A549 (cell line): ENCODE measurements at regions not wholly inside any gene's neighbourhood (a gene's known extent, or its start where the extent isn't known, plus 50 kb on each side); places are given as distances from the start of the nearest gene placed in this dataset.
"Not testable (repeated sequence)": the region's sequence is repeated elsewhere in the genome, so short reads cannot be mapped to it uniquely, and the experiment has no call there.

Experiments
- ATAC-seq, 2 experiments: fragments of 200-7000 bp in 1 of 2; fragments of >200 bp in 1 of 2; cut with Nextera tagmentation in 1 of 2; cut with Tn5 transposase in 1 of 2; 3 replicates each; pipeline versions ENCODE4 v1.8.0 to v1.9.1; 2018 to 2020; ENCODE audit warnings: mild to moderate bottlenecking in 1 of 2, moderate library complexity in 1 of 2
- CTCF ChIA-PET: fragments of 300-600 bp; sonication (Branson Sonifier 250); formaldehyde crosslinking; extraction: SDS; loops from one replicate; lab custom pipeline; 2021; ENCODE audit warnings: antibody characterized with exemption, inconsistent platforms; lab: Yijun Ruan, JAX
- POLR2A ChIA-PET: fragments of 350-600 bp; formaldehyde crosslinking; extraction: SDS; loops from one replicate; lab custom pipeline; 2021; ENCODE audit warnings: antibody characterized with exemption, inconsistent platforms; lab: Yijun Ruan, JAX
- DNase-seq, 2 experiments: peaks; one replicate each; pipeline versions ENCODE4 v3.0.0 to v3.0.0-alpha.2; 2011 to 2016; ENCODE audit warnings: low read depth in 1 of 2, low spot score in 1 of 2
- FAIRE-seq: peaks from 2 replicates; lab custom pipeline; 2011; peaks lifted over from hg19 to GRCh38; lab: Jason Lieb, UNC
- H3K27ac ChIP-seq, 2 experiments: fragments of >200 bp; sonication (Bioruptor Twin); formaldehyde crosslinking; 3 replicates each; pipeline ENCODE4 v1.5.1; 2016 to 2017
- H3K4me1 ChIP-seq: fragments of >200 bp; sonication (Bioruptor Twin); formaldehyde crosslinking; 3 replicates; pipeline ENCODE4 v1.6.1; 2016
- H3K4me2 ChIP-seq: fragments of >200 bp; sonication (Bioruptor Twin); formaldehyde crosslinking; 3 replicates; pipeline ENCODE4 v1.6.1; 2016
- H3K4me3 ChIP-seq: fragments of >200 bp; sonication (Bioruptor Twin); formaldehyde crosslinking; 3 replicates; pipeline ENCODE4 v1.5.1; 2016
- H3K9me3 ChIP-seq: fragments of >200 bp; sonication (Bioruptor Twin); formaldehyde crosslinking; 3 replicates; pipeline ENCODE4 v1.6.1; 2016
- CBX8 ChIP-seq: fragments of 200-600 bp; sonication (generic); IDR thresholded peaks from 2 replicates; pipeline ENCODE4 v1.6.1; 2016
- CHD2 ChIP-seq: fragments of 150-350 bp; IDR thresholded peaks from 2 replicates; pipeline ENCODE4 v1.6.1; 2014; ENCODE audit warnings: low read length; ENCODE audit not compliant: partially characterized antibody
- FOSB ChIP-seq: fragments of 250-450 bp; sonication (Bioruptor Pico); IDR thresholded peaks from 2 replicates; pipeline ENCODE4 v1.5.0; 2020; ENCODE audit warnings: mild to moderate bottlenecking, moderate library complexity
- FOSL2 ChIP-seq, 2 experiments: fragments of 450-650 bp in 1 of 2; fragments of >200 bp in 1 of 2; sonication (Bioruptor Twin) in 1 of 2; formaldehyde crosslinking; IDR thresholded peaks; 2 replicates each; pipeline versions ENCODE4 v1.5.0 to v1.6.1; 2016 to 2020; ENCODE audit warnings: mild to moderate bottlenecking in 1 of 2, moderate library complexity in 1 of 2
- JUNB ChIP-seq: fragments of >200 bp; sonication (Bioruptor Twin); formaldehyde crosslinking; IDR thresholded peaks from 2 replicates; pipeline ENCODE4 v1.6.1; 2016
- MYC ChIP-seq: IDR thresholded peaks from 2 replicates; pipeline ENCODE4 v1.6.1; 2012; ENCODE audit warnings: mild to moderate bottlenecking, inconsistent platforms, low read length, improper control_type of control experiment, borderline replicate concordance
- POLR2AphosphoS2 ChIP-seq: conservative IDR thresholded peaks from 2 replicates; pipeline ENCODE4 v1.6.1; 2012; ENCODE audit warnings: low read length, improper control_type of control experiment, inconsistent platforms
- RAD21 ChIP-seq, 2 experiments: fragments of >200 bp in 1 of 2; sonication (Bioruptor Twin) in 1 of 2; formaldehyde crosslinking in 1 of 2; IDR thresholded peaks in 1 of 2; conservative IDR thresholded peaks in 1 of 2; 2 replicates in 1 of 2; 3 replicates in 1 of 2; pipeline ENCODE4 v1.6.1; 2012 to 2018; ENCODE audit warnings: inconsistent platforms in 1 of 2
- RARB ChIP-seq: fragments of 250-450 bp; sonication (Bioruptor Pico); IDR thresholded peaks from 2 replicates; pipeline ENCODE4 v1.8.0; 2021; ENCODE audit warnings: mild to moderate bottlenecking, moderate library complexity
- RFX5 ChIP-seq: fragments of 450-650 bp; IDR thresholded peaks from 2 replicates; pipeline ENCODE4 v1.7.1; 2014; ENCODE audit warnings: antibody characterized with exemption, mild to moderate bottlenecking, moderate library complexity
- RNF2 ChIP-seq: fragments of 200-600 bp; sonication (generic); IDR thresholded peaks from 2 replicates; pipeline ENCODE4 v1.6.1; 2016; ENCODE audit warnings: low read depth, mild to moderate bottlenecking, antibody characterized with exemption, moderate library complexity, borderline replicate concordance
- TFCP2L1 ChIP-seq: fragments of 250-450 bp; sonication (Bioruptor Pico); IDR thresholded peaks from 2 replicates; pipeline ENCODE4 v1.5.0; 2021; ENCODE audit warnings: mild to moderate bottlenecking
- TP53 ChIP-seq: fragments of 250-450 bp; sonication (Bioruptor Pico); IDR thresholded peaks from 2 replicates; pipeline ENCODE4 v1.5.0; 2021; ENCODE audit warnings: mild to moderate bottlenecking, moderate library complexity
- USF2 ChIP-seq: fragments of 450-650 bp; IDR thresholded peaks from 2 replicates; pipeline ENCODE4 v1.6.1; 2014; ENCODE audit warnings: antibody characterized with exemption
- ZC3H11A ChIP-seq: fragments of 450-650 bp; IDR thresholded peaks from 2 replicates; pipeline ENCODE4 v1.6.1; 2014; ENCODE audit warnings: antibody characterized with exemption, mild to moderate bottlenecking
- WGBS: methylation state at CpG from one replicate; pipeline ENCODE4 v1.1.6; 2017; ENCODE audit errors: missing lambda C conversion rate; 5-methylcytosine and 5-hydroxymethylcytosine counted together
- TF ChIP-seq, protein P1 (sequence below): fragments of 200-600 bp; sonication (generic); IDR thresholded peaks from 2 replicates; pipeline ENCODE4 v1.6.1; 2016; ENCODE audit warnings: antibody characterized with exemption, mild to moderate bottlenecking, moderate library complexity

DNA sequence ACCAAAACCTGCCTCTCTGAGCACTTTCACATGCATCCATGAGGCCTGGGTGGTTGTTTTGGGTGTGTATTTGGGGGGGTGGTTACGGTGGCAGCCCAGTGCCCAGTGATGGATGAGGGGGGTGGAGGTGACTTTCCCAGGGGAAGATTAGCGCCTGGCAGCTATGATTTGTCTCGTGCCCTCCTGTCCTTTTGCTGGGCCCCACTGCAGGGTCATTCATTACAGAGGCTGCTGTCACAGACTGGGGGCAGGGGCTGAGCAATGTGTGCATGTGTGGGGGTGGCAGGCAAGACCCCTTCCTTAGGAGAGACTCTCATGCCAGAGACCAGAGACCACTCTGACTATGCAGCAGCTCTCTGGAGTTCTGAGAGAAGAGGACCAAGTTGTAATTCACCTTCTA lies 93.7 kb downstream of the MRM1 start:
- TF ChIP-seq RARB: no peak
- no peak for TF ChIP-seq FOSL2 (IDR thresholded peaks at IDR 0.05)
- TF ChIP-seq FOSL2 (CRISPR knock-in tag; IDR thresholded peaks at IDR 0.05): no peak
- no peak for TF ChIP-seq USF2
- TF ChIP-seq FOSB (CRISPR knock-in tag): no peak
- no peak for TF ChIP-seq RFX5
- TF ChIP-seq ZC3H11A: no peak
- TF ChIP-seq MYC: no peak
- TF ChIP-seq CHD2: no peak
- no peak for TF ChIP-seq CBX8
- no peak for TF ChIP-seq TP53 (CRISPR knock-in tag)
- no peak for TF ChIP-seq POLR2AphosphoS2
- WGBS: 0% methylated on average over 3 of the region's 3 CpGs
- Histone ChIP-seq H3K4me3 (no peak overlapping the region), H3K4me2 (no peak overlapping the region), H3K27ac (no peak overlapping the region), H3K4me1 (no peaks in the 10 kb centered on the region), H3K9me3 (no peaks in the 10 kb centered on the region)
- DNase-seq (no peak), ATAC-seq (no peak), FAIRE-seq (no peak)
- ChIA-PET CTCF (no interaction called here), POLR2A (no interaction called here)

DNA sequence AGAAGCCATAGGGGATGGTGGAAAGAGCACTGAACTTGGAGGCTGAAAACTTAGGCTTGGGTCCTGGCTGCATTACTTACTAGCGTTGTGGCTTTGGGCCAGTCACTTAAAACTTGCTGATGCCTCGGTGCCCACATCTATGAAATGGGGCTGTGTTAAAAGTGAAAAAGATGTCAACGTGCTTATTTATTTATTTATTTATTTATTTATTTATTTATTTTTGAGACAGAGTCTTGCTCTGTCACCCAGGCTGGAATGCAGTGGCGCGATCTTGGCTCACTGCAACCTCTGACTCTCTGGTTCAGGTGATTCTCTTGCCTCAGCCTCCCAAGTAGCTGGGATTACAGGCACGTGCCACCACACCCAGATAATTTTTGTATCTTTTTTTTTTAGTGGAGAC lies 94.3 kb downstream of the MRM1 start:
- CTCF ChIA-PET: interaction anchor here (1.8 kb wide), 1 partner anchor 10 kb away, joined by 3 read pairs; no protein-coding TSS in a partner anchor
- H3K9me3 ChIP-seq: not testable (repeated sequence)
- peak; percentile 23; the same call in 1 of the 2 replicates for TF ChIP-seq ZC3H11A
- TF ChIP-seq, all 56 proteins: peak for 1; not testable (repeated sequence) for 55

DNA sequence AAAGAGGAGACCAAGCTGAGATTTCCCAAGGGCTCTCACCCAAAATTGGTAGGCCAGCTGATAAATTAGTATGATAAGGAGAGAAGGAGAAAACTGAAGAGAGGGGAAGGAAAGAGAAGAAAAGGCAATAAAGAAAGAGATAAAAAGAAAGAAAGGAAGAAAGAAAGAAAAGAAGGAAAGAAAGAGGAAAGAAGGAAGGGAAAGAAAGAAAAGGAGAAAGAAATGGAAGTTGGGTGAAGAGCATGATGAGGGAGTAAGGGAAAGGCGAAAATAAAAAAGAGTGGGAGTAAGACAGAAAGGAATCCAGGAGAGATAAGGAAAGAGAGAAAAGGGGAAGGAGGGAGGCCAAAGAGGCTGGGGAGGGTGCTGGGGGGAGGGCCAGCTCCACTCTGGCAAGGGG lies 95.4 kb downstream of the MRM1 start:
- no peak for ATAC-seq
- Histone ChIP-seq H3K4me2 (no peak overlapping the region), H3K4me3 (no peak overlapping the region), H3K9me3 (no peaks in the 10 kb centered on the region), H3K27ac (no peak overlapping the region), H3K4me1 (no peaks in the 10 kb centered on the region)
- DNase-seq: no peak
- POLR2A ChIA-PET: no interaction called here
- 19% methylated on average over 1 of the region's 1 CpG for WGBS
- FAIRE-seq: no peak
- CTCF ChIA-PET: interaction anchor here (0.6 to 1.8 kb wide), 5 partner anchors 9 to 351 kb away, joined by 3 to 4 read pairs (median 3); no protein-coding TSS in a partner anchor
- TF ChIP-seq RAD21 (conservative IDR thresholded peaks at IDR 0.05 in 1 of 2, IDR thresholded peaks at IDR 0.05 in 1 of 2) (no peak), TFCP2L1 (CRISPR knock-in tag) (no peak), TP53 (CRISPR knock-in tag) (no peak)

More for the DNA sequence above, 94.3 kb downstream of the MRM1 start:
- H3K4me3 ChIP-seq, FAIRE-seq, H3K4me2 ChIP-seq, DNase-seq, H3K27ac ChIP-seq, POLR2A ChIA-PET, H3K4me1 ChIP-seq, ATAC-seq: not testable (repeated sequence)
- 27% methylated on average over 6 of the region's 6 CpGs for WGBS

DNA sequence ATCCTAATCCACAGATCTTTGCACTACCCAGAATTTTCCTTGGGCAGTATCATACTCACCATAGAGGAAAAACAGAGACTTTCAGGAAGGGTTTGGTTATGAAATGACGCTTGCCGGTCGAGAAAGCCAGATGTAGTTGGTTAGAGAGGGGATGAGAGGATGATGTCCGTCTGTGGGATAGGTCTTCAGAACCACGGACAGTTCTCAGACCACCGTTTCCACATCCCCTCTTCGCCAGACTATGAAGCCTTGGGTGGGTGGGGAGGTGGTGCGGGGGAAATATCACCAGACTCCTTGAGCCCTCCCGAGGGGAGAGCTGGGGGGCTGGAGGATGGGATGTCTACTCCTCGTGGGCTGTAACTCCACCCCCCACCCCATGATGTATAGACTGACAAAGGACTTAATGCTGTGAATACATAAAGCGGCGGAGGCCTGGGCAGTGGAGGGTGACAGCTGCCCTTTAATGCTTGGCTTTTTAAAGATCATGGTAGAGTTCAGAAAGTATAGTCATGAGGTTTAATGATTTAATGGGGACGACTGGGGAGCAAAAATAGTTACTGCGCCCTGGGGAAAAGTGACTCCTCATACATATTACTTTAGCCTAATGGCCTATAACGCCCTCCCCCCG lies 96.6 kb downstream of the MRM1 start:
- no peak for DNase-seq
- TF ChIP-seq JUNB (no peak), RNF2 (no peak)
- TF ChIP-seq, protein P1, sequence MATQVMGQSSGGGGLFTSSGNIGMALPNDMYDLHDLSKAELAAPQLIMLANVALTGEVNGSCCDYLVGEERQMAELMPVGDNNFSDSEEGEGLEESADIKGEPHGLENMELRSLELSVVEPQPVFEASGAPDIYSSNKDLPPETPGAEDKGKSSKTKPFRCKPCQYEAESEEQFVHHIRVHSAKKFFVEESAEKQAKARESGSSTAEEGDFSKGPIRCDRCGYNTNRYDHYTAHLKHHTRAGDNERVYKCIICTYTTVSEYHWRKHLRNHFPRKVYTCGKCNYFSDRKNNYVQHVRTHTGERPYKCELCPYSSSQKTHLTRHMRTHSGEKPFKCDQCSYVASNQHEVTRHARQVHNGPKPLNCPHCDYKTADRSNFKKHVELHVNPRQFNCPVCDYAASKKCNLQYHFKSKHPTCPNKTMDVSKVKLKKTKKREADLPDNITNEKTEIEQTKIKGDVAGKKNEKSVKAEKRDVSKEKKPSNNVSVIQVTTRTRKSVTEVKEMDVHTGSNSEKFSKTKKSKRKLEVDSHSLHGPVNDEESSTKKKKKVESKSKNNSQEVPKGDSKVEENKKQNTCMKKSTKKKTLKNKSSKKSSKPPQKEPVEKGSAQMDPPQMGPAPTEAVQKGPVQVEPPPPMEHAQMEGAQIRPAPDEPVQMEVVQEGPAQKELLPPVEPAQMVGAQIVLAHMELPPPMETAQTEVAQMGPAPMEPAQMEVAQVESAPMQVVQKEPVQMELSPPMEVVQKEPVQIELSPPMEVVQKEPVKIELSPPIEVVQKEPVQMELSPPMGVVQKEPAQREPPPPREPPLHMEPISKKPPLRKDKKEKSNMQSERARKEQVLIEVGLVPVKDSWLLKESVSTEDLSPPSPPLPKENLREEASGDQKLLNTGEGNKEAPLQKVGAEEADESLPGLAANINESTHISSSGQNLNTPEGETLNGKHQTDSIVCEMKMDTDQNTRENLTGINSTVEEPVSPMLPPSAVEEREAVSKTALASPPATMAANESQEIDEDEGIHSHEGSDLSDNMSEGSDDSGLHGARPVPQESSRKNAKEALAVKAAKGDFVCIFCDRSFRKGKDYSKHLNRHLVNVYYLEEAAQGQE: peak; percentile 89
- Histone ChIP-seq H3K9me3 (no peaks in the 10 kb centered on the region), H3K27ac (no peak overlapping the region), H3K4me1 (no peaks in the 10 kb centered on the region), H3K4me3 (no peak overlapping the region), H3K4me2 (no peak overlapping the region)
- ATAC-seq: peak in 1 of 2 experiments; percentile 40; a peak in 2 of 6 replicates
- ChIA-PET POLR2A (no interaction called here), CTCF (interaction anchor here (0.6 to 2.7 kb wide), 3 partner anchors 14 to 350 kb away, joined by 3 to 9 read pairs (median 3); no protein-coding TSS in a partner anchor)
- WGBS: 13% methylated on average over 16 of the region's 16 CpGs
- no peak for FAIRE-seq
